CD4-positive, alpha-beta T cell treated with Interleukin-1 beta for 1 hour (primary cell): ENCODE measurements at regions not wholly inside any gene's neighbourhood (a gene's known extent, or its start where the extent isn't known, plus 50 kb on each side); places are given as distances from the start of the nearest gene placed in this dataset.

ENCODE experiments used
- DNase-seq, 2 donors: peaks; one replicate each; pipeline ENCODE4 v3.0.0-alpha.2; 2020 to 2022

GRCh38 chr11:70614034-70614681, 215.8 kb downstream of the CTTN start:
- DNase-seq, result no peak

- DNase-seq, result no peak
Measured at GRCh38 chr11:70615036-70615875, 216.9 kb downstream of the CTTN start.

GRCh38 chr11:70616317-70616716, 218.0 kb downstream of the CTTN start:
- DNase-seq, result no peak

DNA sequence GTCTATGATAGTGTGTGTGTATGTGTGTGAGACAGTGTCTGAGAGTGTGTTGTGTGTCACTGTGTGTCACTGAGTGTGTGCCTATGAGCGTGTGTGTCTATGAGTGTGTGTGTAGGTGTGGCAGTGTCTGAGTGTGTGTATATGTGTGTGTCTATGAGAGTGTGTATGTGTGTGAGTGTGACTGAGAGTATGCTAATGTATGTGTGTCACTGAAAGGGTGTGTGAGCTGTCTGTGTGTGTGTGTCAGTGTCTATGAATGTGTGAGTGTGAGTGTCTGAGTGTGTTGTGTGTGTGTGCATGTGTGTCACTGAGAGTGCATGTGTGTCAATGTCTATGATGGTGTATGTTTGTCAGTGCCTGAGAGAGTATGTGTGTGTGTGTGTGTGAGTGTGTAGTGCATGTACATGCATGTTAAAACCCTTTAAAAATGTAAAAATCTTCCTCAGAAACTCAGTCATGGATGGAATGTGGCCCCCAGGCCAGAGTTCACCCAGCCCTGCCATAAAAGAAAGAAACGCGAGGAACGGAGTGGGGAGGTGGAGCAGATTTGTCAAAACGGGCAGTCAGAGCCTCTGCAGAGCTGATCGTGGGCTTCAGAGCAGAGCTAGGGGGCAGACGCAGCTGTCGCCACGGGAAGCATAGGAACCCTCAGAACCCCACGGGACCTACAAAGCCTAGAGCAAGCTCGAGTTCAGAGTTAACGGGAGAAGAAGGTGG, 218.8 kb downstream of the CTTN start:
- no peak for DNase-seq

- DNase-seq, result no peak
Measured at GRCh38 chr11:70618431-70619101, 220.2 kb downstream of the CTTN start.

- DNase-seq, result no peak
Measured at GRCh38 chr11:70619591-70619990, 221.3 kb downstream of the CTTN start.

GRCh38 chr11:70620510-70621184, 222.3 kb downstream of the CTTN start:
- no peak for DNase-seq

DNA sequence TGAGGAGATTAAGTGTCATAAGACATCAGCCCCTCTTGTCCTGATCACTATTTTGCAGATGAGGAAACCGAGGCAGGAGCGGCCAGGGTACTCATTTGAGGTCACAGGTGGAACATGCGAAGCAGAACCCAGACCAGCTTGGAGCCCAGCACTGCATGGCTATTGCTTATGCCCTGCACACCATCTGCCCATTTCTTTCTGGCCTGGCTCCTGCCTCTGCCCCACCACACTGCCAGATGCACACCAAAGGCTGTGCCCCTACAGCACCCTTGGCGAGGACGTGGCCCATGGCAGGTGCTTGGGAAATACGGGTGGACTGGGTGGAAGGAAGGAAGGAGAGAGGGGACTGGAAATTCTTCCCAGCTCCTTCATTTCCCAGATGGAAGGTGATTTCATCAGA, 222.9 kb downstream of the CTTN start:
- DNase-seq, result no peak

GRCh38 chr11:70622091-70622490, 223.8 kb downstream of the CTTN start:
- no peak for DNase-seq

- DNase-seq, result no peak
Measured at GRCh38 chr11:70623906-70624597, 225.7 kb downstream of the CTTN start.

GRCh38 chr11:70624598-70624993, 226.3 kb downstream of the CTTN start:
- no peak for DNase-seq

DNA sequence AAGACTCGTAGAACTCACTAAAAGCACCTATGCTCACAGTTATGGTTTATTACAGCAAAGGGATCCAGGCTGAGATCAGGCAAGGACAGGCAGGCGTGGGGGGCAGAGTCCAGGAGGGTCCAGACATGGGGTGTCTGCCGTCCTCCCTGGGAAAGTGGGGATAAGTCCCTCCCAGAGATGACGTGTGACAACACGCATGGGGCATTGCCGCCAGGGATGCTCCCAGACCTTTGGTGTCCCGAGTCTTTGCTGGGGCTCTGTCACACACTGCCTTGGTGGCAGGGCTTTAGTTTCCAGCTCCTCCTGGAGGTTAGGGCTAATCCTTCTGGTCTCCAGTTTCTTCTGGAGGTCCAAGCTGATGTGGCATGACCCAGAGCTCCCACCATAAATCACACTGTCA, 226.7 kb downstream of the CTTN start:
- DNase-seq, result no peak

DNA sequence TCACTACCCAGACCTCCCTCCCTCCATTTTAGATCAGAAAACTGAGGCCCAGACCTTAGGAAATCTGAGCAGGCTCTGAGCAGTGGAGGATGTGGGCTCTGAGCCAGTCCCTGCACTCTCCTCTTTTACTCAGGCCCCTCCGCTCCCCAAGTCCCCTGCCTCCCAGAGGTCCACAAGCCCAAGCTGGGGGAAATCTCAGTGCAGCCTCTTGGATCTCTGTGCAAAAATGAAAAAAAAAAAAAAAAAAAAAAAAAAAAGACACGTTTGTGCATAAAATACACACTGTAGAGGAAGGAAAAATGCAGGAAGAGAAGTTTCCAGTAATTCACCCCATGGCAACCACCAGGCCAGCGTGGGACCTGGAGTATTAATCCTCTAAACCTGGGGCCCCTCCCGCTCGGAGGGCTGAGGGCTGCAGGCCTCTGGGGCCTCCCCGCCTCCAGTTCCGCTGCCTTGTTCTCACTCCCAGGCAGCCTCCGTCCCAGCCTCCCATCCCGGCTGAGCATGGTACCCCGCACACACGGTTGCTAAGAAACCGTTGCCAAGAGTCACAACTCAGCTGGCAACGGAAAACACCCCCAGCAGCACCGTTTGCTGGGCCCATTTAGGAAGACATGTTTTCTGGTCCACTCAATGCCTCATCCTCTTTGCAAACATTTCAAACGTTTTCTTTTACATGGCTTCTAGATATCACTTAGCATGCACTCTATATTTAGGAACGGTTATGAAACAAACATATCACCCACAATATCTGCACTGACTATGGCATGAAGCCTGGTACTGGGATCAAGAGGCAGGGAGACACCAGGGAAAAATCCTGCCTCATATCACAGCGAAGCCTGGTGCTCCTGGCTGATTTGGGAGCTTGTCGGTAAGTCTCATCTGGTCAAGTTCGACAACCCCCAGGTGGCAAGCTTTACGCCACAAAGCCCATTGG, 227.5 kb downstream of the CTTN start:
- no peak for DNase-seq

- DNase-seq, result no peak
Measured at GRCh38 chr11:70627219-70627618, 228.9 kb downstream of the CTTN start.

- DNase-seq, result no peak
Measured at GRCh38 chr11:70628176-70628854, 230.0 kb downstream of the CTTN start.

GRCh38 chr11:70628855-70629844, 230.8 kb downstream of the CTTN start:
- DNase-seq, result no peak

GRCh38 chr11:70630068-70630467, 231.7 kb downstream of the CTTN start:
- no peak for DNase-seq

- DNase-seq, result no peak
Measured at GRCh38 chr11:70630816-70631623, 232.7 kb downstream of the CTTN start.
